Activated naive CD4-positive, alpha-beta T cell treated with anti-CD3 and anti-CD28 coated beads, Interleukin-2, amount 50 U/mL, for 72 hours (primary cell): ENCODE measurements at regions not wholly inside any gene's neighbourhood (a gene's known extent, or its start where the extent isn't known, plus 50 kb on each side); places are given as distances from the start of the nearest gene placed in this dataset.

Experiments used
- ATAC-seq, 2 donors: fragments of 150-1000 bp; cut with Tn5 transposase; 2 replicates each; pipeline ENCODE4 v1.10.0; 2021; ENCODE audit warnings: mild to moderate bottlenecking in 2 of 2, moderate library complexity in 2 of 2
- DNase-seq, 2 donors: peaks; one replicate each; pipeline ENCODE4 v3.0.0; 2021 to 2022; ENCODE audit warnings: low spot score in 2 of 2
- H3K27ac Mint-ChIP-seq, 2 donors: one replicate each; pipeline ENCODE4 v1.8.0; 2022; ENCODE audit warnings: mild to moderate bottlenecking in 2 of 2, mixed read lengths in 2 of 2
- H3K36me3 Mint-ChIP-seq, 2 donors: one replicate each; pipeline ENCODE4 v1.8.0; 2022; ENCODE audit warnings: mixed read lengths in 2 of 2
- H3K9me3 Mint-ChIP-seq, 2 donors: one replicate each; pipeline ENCODE4 v1.8.0; 2022; ENCODE audit warnings: mixed read lengths in 2 of 2

GRCh38 chr7:46320956-46321355 is 399.9 kb upstream of the IGFBP3 start:
- no peak for ATAC-seq
- H3K36me3 Mint-ChIP-seq: no peaks in the 10 kb centered on the region
- no peak for DNase-seq
- H3K9me3 Mint-ChIP-seq: peaks cover 4 to 5% of the 10 kb centered on the region in 2 donors
- H3K27ac Mint-ChIP-seq: no peak overlapping the region

- DNase-seq (no peak), ATAC-seq (no peak)
- no peaks in the 10 kb centered on the region for H3K9me3 Mint-ChIP-seq
- no peak overlapping the region for H3K27ac Mint-ChIP-seq
- no peaks in the 10 kb centered on the region for H3K36me3 Mint-ChIP-seq
These were observed 398.8 kb upstream of the IGFBP3 start for GRCh38 chr7:46319841-46320240.

DNA sequence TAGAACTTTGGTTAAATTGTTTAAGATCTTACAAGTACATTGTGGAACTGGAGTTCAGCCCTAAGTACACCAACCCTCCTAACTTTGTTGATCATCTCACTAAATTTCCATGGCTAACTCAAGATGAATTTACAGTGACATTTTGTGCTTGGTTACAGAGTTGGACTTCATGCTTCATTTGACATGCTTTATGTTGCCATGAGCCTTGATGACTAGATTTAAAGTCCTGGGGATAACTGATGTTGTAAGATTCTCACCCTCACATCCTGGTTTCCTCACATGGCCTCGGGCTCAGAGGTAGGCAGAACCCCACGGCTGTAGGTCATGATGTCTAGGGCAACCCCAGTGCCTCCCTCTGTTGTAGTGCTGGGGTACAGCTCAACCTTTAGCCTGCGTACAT is 397.2 kb upstream of the IGFBP3 start:
- H3K27ac Mint-ChIP-seq: no peak overlapping the region
- ATAC-seq (no peak), DNase-seq (no peak)
- no peaks in the 10 kb centered on the region for H3K9me3 Mint-ChIP-seq
- H3K36me3 Mint-ChIP-seq: no peaks in the 10 kb centered on the region

DNA sequence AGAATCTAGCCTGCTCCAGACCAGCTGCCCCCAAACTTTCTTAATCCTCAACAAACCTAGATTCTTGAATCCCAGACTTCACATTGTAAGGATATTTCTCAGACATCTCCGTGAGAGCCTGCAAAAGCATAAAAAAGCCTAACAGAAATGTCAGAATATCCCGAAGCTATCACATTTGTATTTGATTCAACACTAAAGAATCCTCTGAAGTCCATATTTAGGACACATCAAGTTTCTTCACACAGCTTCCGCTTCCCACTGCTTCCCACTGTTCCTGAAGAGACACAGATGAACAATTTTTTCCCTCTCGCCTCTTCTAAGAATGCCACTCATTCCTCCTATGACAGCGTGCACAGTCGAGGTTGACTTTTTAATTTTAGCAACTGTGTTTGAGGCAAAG is 396.2 kb upstream of the IGFBP3 start:
- ATAC-seq: no peak
- Mint-ChIP-seq H3K36me3 (no peaks in the 10 kb centered on the region), H3K27ac (no peak overlapping the region)

GRCh38 chr7:46315891-46316290 is 394.8 kb upstream of the IGFBP3 start:
- ATAC-seq (no peak), DNase-seq (no peak)
- Mint-ChIP-seq H3K9me3 (no peaks in the 10 kb centered on the region), H3K36me3 (no peaks in the 10 kb centered on the region), H3K27ac (no peak overlapping the region)

More for the DNA sequence above, 396.2 kb upstream of the IGFBP3 start:
- DNase-seq: no peak
- H3K9me3 Mint-ChIP-seq: no peaks in the 10 kb centered on the region

- ATAC-seq (no peak), DNase-seq (no peak)
- H3K27ac Mint-ChIP-seq: no peak overlapping the region
- peaks cover 0 to 4% of the 10 kb centered on the region in 2 donors for H3K36me3 Mint-ChIP-seq
- peaks cover 4 to 8% of the 10 kb centered on the region in 2 donors for H3K9me3 Mint-ChIP-seq
These were observed 380.6 kb upstream of the IGFBP3 start for GRCh38 chr7:46301677-46302076.

DNA sequence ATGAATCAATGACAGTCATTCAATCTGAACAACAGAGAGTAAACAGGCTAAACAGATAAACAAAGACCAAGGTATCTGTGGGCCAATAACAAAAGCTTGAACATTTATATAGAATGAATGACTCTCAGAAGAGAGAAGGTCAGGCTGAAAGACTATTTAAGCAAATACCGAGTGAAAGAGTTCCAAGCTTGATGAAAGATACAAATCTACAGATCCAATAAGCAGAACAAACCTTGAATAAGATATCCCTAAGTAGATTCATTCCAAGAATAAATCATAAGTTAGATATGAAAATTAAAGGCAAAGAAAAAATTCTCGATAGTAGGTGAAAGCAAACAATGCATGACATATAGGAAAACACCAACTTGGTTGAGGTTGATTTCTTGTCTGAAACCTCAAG is 376.4 kb upstream of the IGFBP3 start:
- Mint-ChIP-seq H3K27ac (no peak overlapping the region), H3K9me3 (peaks cover 4 to 8% of the 10 kb centered on the region in 2 donors), H3K36me3 (peaks cover 0 to 4% of the 10 kb centered on the region in 2 donors)
- DNase-seq: no peak
- ATAC-seq: no peak

- DNase-seq (no peak), ATAC-seq (no peak)
- H3K9me3 Mint-ChIP-seq: peaks cover 4 to 8% of the 10 kb centered on the region in 2 donors
- H3K27ac Mint-ChIP-seq: no peak overlapping the region
- H3K36me3 Mint-ChIP-seq: peaks cover 0 to 4% of the 10 kb centered on the region in 2 donors
These were observed 375.5 kb upstream of the IGFBP3 start for GRCh38 chr7:46296526-46296925.

GRCh38 chr7:46294381-46294780 is 373.3 kb upstream of the IGFBP3 start:
- Mint-ChIP-seq H3K27ac (no peak overlapping the region), H3K36me3 (peaks cover 0 to 4% of the 10 kb centered on the region in 2 donors), H3K9me3 (peaks cover 4 to 8% of the 10 kb centered on the region in 2 donors)
- no peak for DNase-seq
- ATAC-seq: no peak

- H3K36me3 Mint-ChIP-seq: no peaks in the 10 kb centered on the region
- H3K9me3 Mint-ChIP-seq: peaks cover 0 to 4% of the 10 kb centered on the region in 2 donors
- DNase-seq (no peak), ATAC-seq (no peak)
- H3K27ac Mint-ChIP-seq: no peak overlapping the region
These were observed 371.7 kb upstream of the IGFBP3 start for GRCh38 chr7:46292741-46293140.

GRCh38 chr7:46291601-46292150 is 370.6 kb upstream of the IGFBP3 start:
- DNase-seq (no peak), ATAC-seq (peak in 1 of 2 donors; percentile 40)
- H3K36me3 Mint-ChIP-seq: no peaks in the 10 kb centered on the region
- H3K9me3 Mint-ChIP-seq: no peaks in the 10 kb centered on the region
- H3K27ac Mint-ChIP-seq: no peak overlapping the region

GRCh38 chr7:46291050-46291438 is 370.0 kb upstream of the IGFBP3 start:
- ATAC-seq (peak in 1 of 2 donors; percentile 53), DNase-seq (no peak)
- Mint-ChIP-seq H3K36me3 (no peaks in the 10 kb centered on the region), H3K27ac (no peak overlapping the region), H3K9me3 (no peaks in the 10 kb centered on the region)

GRCh38 chr7:46290374-46291049 is 369.4 kb upstream of the IGFBP3 start:
- ATAC-seq: no peak
- Mint-ChIP-seq H3K36me3 (no peaks in the 10 kb centered on the region), H3K27ac (no peak overlapping the region), H3K9me3 (no peaks in the 10 kb centered on the region)
- DNase-seq: no peak

GRCh38 chr7:46288861-46289260 is 367.8 kb upstream of the IGFBP3 start:
- DNase-seq (no peak), ATAC-seq (no peak)
- Mint-ChIP-seq H3K9me3 (no peaks in the 10 kb centered on the region), H3K36me3 (no peaks in the 10 kb centered on the region), H3K27ac (no peak overlapping the region)

DNA sequence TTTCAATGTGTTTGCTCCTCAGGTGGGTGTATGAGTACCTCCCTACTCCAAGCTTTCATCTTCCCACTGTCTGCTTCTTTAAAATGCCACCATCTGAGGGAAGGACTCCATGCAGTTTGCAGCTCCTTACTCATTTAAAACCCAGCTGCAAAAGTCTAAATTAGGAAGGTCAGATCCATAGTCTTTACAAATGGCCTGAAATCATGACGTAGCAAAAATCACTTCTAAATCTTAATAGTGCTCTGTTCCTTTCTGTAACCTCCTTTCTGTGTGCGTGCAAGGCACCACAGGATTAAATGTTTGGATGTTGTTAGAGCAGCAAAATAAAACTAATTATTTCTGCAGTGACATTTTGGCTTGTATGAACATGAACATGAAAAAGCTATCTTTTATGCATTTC is 366.9 kb upstream of the IGFBP3 start:
- Mint-ChIP-seq H3K27ac (no peak overlapping the region), H3K9me3 (no peaks in the 10 kb centered on the region), H3K36me3 (no peaks in the 10 kb centered on the region)
- no peak for DNase-seq
- no peak for ATAC-seq

DNA sequence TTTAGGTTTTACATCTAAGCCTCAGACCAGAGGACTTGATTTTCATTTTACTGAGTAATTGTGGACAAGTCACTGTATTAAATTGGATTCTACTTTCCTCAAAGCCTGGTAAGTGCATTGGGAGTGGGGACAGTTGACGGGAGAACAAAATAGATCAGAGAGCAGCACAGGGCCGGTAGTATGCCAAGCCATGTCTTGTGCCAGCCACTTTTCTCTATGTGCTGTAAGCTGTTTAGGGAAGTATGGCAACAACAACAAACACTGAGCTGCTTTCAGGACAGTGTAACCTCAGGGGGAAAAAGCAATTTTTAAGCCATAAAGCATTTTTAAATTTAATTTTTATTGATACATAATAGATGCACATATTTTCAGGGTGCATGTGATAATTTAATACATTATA is 365.9 kb upstream of the IGFBP3 start:
- no peak for ATAC-seq
- Mint-ChIP-seq H3K36me3 (no peaks in the 10 kb centered on the region), H3K27ac (no peak overlapping the region), H3K9me3 (no peaks in the 10 kb centered on the region)
- DNase-seq: no peak

- Mint-ChIP-seq H3K27ac (no peak overlapping the region), H3K36me3 (no peaks in the 10 kb centered on the region), H3K9me3 (no peaks in the 10 kb centered on the region)
- no peak for DNase-seq
- no peak for ATAC-seq
These were observed 365.3 kb upstream of the IGFBP3 start for GRCh38 chr7:46286356-46286755.

DNA sequence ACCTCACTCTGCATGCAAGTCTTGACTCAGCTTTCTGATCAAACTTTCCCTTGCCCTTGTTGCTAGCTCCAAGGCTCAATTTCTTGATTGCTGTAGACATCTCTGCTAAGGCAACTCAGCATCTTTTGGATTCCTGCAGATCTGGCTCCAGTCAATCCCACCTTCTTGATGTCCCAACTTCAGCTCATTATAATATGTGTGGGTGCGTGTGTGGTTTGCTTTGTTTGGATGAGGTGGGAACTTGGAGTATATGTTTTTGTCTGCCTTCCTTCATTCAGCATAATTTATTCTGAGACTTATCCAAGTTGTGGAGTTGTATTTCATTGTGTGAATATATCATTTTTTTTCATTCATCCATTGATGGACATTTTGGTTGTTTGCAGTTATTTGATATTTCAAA is 364.8 kb upstream of the IGFBP3 start:
- ATAC-seq: no peak
- Mint-ChIP-seq H3K9me3 (no peaks in the 10 kb centered on the region), H3K36me3 (no peaks in the 10 kb centered on the region), H3K27ac (no peak overlapping the region)
- DNase-seq: no peak
